ENCODE measurements at regions not wholly inside any gene's neighbourhood (a gene's known extent, or its start where the extent isn't known, plus 50 kb on each side); places are given as distances from the start of the nearest gene placed in this dataset.

DNA sequence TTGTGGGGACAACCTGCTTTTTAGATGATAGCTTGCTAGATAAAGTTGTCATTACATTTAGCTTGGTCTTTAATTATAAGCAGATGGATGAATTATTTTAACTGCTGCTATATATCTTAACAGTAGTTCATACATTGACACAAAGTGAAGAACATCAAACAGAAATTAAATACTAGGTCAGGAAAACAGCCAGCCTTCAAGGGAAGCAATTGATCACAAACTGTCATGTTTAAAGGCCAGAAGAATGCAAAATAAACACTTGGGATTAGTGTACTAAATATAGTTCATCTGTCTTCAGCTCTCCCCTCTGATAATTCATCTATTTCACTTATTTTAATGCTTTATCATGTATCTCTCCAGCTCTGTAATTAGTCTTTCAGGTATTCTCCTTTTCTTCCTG lies 225.1 kb upstream of the FERMT1 start:
- TF ChIP-seq CTCF (IDR thresholded peaks at IDR 0.05) = no peak
- TF ChIP-seq POLR2A (IDR thresholded peaks at IDR 0.05) = no peak

Data from vagina (tissue), 2 donors.